CD4-positive, alpha-beta T cell treated with Interferon gamma for 1 hour (primary cell): ENCODE measurements at regions not wholly inside any gene's neighbourhood (a gene's known extent, or its start where the extent isn't known, plus 50 kb on each side); places are given as distances from the start of the nearest gene placed in this dataset.

Experiments
- DNase-seq: peaks from one replicate; pipeline ENCODE4 v3.0.0-alpha.2; 2020

DNA sequence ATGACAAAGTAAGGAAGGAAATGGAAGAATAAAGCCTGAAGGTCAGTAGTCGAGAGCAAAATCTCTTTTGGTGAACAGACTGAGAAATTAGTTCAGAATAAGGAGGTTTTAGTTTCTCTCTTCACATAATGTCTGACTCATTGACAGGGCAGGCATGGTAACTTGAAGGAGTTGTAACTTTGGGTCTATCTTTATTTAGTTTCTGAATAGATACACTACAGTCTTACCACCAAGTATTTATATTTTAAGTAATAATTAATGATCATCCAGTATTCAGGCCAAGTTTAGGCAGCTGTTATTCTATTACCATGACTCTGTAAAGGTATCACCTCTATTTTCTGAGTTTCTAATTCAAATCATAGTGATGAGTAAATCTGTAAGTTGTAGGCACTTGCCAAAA, 219.9 kb downstream of the SPRY2 start:
- DNase-seq = no peak

DNA sequence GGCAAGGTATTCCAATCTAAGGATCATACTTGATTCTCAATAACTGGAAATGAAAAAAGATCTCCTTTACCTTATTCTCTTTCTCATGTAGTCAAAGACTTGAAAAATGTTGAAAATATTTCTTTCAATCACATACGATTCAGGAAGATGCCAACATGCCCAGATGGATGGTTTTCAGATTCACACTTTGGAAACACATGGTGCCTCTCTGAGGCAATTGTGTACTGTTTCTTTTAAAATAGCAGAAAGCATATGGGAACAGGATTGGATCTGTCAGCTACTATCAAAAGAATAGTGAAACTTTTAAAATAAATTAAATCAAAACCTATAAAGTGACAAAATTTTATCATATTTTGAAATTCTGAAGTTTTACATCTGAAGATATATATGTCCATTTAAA, 222.4 kb downstream of the SPRY2 start:
- DNase-seq = no peak

DNA sequence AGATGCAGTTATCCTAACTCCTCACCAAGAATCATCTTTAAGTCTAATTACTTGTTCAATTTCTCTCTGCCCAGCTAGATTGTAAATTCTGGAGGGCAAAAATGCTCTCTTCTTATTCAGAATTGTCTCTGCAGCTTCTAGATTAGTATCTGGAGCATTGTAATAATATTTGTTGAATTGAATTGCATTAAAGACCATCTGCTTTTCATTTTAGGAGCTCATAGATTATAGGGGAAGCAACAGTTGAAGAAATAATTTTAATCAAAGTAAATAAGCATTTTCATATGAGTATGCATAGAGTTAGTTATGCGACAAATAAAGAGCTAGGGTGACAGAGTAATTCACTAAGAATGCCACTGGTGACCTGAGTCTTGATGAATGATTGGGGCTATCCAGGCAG, 222.8 kb downstream of the SPRY2 start:
- no peak for DNase-seq

DNA sequence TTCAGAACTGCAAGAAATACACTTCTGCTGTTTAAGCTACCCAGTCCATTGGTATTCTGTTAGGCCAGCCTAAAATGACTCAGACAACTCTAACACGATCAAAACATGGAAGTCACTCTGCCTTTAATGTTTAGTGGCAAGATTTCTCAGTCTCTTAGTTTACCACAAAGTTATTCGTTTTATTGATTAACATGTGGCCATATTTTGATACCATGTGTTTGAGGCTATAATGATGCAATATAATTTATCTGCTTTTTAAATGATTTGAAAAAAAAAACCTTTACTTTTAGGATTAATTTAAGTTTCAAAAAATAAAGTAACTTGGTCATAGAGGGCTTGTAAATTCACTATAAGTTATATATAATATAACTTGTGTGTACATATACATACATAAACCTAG, 223.4 kb downstream of the SPRY2 start:
- DNase-seq = no peak

DNA sequence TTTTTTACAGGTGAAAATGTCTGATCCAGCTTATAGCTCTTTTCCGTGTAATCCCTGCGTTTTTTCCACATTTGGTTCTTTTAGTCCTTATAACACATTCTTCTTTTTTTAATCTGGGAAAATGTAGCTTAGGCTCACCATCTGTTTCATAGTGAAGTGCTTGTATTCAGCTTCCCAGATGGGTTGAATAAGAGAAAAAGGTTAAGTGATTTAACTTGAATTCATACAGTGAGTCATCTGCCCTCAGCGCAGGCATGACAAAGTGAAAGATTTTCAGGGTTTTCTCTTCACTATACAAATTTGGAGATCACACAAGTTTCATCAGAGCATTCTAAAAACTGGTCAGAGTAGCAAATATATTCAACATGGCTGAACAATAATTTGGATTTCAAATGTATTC, 224.8 kb downstream of the SPRY2 start:
- DNase-seq = no peak

DNA sequence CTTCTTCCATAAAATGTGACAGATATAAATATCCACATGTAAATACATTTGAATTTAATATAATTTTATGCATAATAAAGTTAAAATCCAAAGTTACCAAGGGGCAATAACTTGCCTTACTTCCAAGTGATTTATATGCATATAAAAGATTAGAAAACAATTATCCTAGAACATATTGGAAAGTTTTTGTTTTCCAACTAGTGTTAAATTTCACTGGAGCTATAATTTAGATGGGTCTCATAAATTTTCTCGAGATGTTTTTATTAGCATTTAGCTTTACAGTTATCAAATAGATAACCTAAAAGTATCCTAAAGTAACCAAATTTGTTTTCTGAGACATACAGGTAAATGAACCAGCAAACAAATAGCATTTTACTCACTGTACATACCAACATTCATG, 225.3 kb downstream of the SPRY2 start:
- no peak for DNase-seq

DNA sequence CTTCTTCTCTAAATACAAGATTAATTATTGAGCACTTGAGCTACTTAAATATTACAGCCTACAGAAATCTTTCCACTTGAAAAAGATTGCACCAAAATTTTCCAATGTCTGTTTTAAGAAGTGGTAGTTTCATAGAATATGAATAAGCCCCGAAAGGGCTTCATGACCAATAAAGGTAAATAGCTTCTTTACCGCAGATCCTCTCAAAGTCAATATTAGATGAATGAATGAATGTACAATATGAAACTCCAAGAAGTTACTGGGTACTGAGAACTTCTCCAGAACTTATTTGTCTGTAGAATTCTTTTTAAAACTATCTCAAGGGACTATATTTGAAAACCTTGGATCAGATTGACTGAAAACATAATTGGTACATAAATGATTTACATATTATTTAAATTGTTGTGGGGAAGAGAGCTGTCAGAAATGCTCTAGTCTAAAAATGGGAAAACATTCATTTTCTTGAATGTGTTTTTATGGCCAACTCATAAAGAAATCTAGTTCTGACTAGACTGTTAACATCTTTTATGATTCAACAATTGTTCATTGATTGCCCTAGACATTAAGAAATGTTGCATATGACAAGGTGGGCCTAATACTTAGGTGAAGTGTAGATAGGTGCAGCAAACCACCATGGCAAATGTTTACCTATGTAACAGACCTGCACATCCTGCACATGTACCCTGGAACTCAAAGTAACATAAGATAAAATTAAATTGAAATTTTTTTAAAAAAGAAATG, 227.0 kb downstream of the SPRY2 start:
- DNase-seq = no peak

DNA sequence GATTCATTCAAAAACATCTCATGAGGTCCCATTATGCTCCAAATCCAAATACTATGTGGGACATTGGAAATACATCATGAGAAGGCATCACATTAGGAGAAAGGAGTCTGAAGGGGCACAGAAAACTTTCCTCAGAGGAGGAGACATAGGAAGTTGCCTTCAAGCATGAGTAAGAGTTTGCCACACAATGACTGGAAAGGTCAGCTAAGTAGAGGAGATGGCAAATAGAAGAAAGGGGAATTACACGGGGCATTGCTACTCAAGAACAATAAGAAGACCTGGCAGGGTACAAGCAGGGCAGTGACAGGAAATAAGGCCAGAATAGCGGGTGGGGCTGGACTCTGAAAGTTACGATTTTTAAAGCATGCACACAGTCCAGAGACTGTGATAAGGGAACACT, 231.6 kb downstream of the SPRY2 start:
- no peak for DNase-seq

DNA sequence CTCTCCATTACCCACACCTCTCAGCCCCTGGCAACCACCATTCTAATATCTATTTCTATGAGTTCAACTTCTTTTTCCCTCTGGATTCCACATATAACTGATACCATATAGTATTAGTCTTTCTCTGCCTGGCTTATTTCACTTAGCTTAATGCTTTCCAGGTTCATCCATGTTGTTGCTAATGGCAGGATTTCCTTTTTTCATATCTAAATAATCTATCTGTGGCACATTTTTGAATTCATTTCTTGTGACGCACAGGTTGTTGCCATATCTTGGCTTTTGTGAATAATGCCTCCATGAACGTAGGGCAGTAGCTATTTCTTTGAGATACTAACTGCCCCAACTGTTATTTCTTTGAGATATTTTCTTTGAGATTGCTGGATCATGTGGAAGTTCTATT, 235.6 kb downstream of the SPRY2 start:
- DNase-seq = no peak

DNA sequence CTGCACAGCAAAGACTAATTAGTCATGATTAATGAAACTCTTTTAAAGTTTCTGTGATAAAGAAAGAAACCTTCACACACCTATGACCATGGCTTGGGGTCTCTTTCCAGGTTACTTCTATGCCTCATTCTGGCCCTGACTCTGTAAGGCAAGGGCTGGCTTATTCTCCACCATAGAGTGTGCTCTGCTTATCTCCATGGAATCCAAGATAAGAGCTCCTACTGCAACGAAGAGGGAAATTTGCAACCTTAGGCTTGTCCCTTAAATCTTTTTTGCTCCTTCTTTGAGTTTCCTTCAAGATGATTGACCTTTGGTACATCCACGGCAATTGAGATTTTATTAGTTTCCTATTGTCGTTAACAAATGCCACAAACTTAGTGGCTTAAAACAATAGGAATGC, 239.9 kb downstream of the SPRY2 start:
- no peak for DNase-seq

DNA sequence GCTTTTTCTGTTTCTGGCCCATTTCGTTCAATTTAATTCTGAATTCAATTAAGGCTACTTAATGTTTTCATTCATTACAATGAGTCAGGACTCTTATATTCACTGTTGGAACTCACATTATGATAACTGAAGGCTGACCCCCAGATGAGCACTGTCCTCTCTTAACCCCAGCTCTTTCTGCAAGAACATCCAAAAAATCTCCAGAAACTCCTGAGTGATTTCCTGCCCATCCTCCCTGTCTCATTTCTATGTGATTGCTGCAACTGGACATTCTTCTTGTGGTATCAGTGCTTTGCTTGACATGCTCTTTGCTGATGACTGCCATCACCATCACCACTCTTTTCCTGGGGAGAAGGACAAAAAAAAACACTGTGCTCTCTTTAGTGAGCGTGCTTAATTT, 240.3 kb downstream of the SPRY2 start:
- no peak for DNase-seq

DNA sequence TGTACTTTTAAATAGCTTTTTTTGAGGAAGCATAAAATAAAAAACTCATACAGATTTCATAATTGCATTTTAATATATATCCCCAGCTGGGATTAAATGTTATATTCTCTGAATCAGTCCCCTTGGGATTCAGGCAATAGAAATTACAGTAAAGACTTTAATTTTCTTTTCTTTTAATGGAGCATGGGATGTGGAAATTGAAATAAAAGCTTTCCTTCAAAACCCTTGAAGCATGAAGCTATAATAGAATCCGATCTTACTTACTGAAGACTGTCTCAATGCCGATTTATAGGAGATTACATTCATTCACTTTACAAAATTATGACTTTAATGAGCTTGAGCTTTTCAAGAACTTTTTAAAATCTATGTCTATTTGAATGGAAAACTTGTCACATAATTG, 243.4 kb downstream of the SPRY2 start:
- DNase-seq = no peak

DNA sequence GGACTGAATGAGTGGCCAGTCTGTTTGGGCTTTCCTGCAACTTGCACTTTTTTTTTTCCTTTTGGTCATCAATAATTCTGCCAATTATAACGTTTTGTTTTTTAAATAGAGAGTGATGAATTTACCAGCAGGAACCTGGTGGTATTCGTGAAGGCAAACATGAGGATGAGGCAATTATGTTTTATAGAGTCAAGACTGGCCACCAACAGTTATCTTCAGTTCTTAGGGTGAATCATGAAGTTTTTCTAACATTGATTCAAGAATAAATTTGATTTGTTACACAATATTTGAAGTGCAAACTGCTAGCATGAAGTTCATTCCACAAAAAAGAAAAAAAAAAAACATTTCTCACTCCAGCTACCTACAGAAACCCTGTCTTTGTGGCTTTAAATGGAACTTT, 244.5 kb downstream of the SPRY2 start:
- DNase-seq = no peak

DNA sequence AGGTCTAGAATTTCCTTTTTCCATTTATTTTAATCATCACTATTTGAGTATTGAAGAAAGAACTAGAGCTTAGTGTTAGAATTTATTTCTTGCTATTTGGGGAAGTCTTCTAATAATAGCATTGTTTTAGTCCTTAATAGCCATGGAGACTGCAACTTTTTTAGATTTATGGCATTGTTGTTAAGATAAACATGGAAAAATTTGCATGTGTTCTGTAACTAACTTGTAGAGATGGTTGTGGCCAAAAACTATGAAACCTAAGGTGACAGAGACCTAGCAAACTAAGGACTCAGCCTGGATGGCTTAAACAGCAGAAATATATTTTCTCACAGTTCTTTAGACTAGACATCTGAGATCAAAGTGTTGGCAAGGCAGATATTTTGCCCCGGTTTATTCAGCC, 246.4 kb downstream of the SPRY2 start:
- DNase-seq = no peak

DNA sequence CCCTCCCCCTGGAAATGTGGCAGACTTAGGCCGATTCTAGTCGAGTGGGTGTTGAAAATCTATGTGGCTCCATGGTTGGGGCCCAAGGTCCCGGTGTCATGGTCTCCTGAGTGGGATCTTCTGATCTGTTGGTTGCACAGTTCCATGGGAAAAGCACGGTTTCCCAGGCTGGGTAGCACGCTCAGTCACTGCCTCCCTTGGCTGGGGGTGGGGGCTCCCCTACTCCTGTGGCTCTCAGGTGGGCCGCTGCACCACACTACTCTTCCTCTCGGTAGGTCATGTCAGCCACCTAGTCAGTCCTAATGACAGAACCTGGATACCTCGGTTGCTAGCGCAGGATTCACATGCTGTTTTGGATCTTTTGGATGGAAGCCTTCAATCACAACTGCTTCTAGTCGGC, 247.0 kb downstream of the SPRY2 start:
- no peak for DNase-seq

DNA sequence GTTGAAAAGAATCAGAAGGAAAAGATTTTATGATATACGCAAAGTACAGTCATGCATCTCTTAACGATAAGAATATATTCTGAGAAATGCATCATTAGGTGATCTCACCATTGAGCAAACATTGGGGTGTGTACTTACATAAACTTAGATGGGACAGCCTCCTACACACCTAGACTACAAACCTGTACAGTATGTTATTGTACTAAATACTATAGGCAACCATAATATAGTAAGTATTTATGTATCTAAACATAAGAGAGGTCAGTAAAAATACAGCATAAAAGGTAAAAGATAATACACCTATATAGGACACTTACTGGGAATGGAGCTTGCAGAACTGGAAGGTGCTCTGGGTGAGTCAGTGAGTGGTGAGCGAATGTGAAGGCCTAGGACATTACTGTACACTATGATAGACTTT, 254.6 kb downstream of the SPRY2 start:
- DNase-seq = no peak

DNA sequence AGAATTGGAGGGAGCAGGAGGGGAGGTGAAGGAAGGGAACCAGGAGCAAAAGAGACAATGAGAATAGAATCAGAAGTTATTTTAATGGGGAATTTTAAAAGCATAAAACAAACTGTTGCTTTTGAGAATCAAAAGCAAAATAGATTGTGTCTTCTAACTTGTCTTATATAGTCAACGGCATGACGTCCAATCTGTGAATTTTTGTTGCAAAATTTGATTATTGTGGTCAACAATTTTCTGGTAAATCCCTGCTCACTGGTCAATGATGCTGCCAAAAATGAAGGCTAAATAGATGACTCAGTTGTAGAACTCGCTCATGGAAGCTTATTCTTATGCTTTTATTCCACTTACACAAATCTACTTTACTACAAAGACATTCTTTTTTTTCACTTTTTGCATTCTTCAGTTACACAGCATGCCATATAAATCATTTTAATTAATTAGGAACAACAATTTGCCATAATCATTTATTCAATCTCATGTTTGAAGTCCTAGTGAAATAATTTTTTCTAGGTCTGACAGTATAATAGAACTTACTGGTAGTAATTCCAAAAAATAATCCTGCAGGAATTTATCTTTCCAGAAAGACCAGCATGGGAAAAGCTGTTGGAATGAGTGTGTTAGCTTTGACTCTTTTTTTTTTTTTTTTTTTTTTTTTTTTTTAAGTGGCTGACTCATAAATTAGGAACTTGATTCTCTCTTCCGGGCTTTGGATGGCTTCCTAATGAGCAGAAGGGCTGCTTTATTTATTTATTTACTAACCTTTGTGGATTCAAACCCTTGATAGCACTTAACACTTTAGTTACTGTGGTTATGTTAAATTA, 256.9 kb downstream of the SPRY2 start:
- no peak for DNase-seq

DNA sequence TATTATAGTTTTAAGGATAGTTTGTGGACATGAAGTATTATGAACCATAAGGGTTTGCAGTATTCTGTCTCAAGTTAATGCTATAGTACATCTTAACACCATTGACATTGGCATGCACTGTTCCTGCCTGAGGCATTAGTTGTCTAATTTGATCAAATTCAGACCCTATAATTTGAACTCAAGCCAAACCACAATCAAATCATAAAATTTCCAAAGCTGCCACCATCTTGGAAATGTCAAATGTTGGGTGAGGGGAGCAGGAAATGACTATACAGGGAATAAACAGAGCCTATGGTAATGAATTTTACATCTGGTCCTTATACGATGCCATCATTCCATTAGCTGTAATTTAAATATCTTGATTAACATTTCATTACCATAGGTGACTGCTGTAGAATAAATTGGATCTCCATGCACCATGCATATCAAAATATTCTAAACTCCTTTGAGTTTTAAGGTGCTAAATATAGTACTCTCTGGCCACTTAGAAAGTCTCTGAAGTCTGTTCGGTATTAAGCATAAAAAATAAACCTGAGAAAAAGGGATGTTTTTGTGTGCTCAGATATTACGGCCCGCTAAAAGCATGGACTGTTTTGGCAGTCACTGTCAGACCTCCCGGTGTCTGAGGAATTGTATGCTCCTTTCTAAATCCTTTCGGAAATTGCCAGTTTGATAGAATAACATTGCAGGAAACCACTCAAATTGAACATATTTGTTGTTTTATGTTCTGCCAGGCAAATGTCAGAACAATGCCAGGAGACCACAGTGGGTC, 257.7 kb downstream of the SPRY2 start:
- no peak for DNase-seq

DNA sequence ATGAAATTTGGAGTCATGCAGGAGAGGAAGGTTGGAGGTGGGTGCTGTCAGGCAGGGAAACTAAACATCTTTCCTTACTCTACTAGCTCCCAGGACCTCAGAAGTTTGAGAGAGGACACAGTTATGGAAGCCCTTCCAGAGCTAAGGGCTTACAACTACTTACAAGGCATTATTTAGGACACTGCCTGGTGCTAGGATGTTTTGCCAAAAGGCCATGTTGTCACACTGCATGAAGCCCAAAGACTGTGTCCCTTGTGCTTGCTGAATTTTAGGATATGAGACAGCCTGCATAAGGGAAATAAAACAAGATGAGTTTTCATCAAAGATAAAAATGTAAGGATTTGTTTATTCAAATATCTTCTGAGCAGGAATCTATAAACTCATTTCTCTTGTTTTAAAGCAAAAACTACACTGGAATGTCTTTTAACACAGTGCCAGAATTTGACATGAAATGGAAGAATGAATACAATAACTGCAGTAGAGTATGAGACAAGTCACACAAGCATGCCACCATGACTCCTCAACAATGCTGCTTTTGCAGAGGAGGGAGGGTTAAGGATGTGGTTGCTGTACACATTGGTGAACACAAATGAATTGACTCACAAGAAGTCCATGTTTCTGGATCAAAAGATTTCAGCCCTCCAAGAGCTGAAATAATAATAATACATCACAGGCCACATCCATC, 258.4 kb downstream of the SPRY2 start:
- no peak for DNase-seq

DNA sequence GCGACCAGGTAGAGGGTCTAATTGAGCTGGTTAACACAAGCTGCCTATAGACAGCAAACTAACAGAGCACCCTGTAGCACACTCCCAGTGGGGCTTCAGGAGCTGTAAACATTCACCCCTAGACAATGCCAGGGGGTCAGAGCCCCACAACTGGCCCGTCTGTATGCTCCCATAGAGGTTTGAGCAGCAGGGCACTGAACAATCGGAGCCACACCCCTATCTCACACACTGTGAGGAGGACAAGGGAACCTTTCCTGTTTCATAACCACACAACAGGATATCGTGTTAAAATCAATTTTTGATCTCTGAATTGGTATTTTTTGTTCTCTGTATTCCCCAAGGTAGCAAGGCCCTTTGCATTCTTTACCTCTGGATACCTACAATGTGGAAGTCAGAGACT, 266.1 kb downstream of the SPRY2 start:
- no peak for DNase-seq

DNA sequence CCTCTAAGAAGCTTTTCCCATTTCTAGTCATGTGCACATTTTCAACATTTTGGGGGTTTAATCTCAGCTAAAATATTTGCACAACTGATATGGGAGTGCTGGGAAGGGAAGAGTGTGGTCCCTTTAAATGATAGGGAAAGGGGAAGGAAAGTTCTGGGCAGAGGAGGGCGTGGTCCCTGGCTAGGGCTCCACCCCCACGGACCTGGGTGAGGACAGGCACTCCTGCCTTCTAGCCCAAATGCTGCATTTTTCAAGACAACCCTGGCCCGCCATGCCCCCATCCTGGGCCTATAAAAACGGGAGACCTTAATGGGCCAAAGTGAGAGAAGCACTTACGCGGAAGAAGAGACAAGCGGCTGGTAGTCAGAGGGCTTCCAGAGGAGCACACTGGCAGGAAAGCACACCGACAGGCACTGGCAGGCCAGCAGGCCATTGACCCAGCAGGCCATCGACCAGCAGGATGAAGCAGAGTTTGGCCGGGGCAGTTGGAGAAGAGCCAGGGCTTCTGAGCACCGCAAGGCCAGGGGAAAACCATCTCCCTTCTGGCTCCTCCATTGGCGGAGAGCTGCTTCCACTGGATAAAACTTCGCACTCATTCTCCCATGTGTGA, 266.7 kb downstream of the SPRY2 start:
- no peak for DNase-seq

DNA sequence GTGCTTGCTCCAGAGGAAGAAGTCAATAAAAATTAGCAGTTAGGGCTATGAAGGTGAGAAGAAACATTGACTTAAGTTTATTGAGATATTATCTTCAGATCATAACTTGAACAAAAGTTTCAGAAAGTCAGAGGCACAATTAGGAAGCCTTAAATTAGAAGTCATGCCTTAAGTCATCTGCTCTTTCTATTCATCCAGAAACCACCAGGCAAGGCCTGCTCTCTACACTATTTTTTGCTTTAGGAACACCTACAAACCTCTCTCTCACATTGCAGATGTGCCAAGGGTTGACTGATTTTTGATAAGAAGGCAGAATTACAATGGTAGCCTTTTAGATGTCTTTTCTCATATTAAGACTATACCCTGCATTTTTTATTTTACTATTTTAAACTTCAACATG, 268.7 kb downstream of the SPRY2 start:
- no peak for DNase-seq
